ENCODE measurements at regions not wholly inside any gene's neighbourhood (a gene's known extent, or its start where the extent isn't known, plus 50 kb on each side); places are given as distances from the start of the nearest gene placed in this dataset.

GRCh38 chr11:130647371-130647770 lies 198.9 kb downstream of the ADAMTS15 start:
- Histone ChIP-seq H3K4me1 (no peaks in the 10 kb centered on the region), H3K4me3 (no peak overlapping the region), H3K36me3 (no peaks in the 10 kb centered on the region), H3K27ac (no peak overlapping the region), H3K9me3 (no peaks in the 10 kb centered on the region), H3K27me3 (replicated peaks in 1 of 7) (peaks cover 0 to 3% (median 0%) of the 10 kb centered on the region in 7 donors)
- intact Hi-C loops (cut with DNase I; ENCODE audit: low total_unique reads), result no loop called here
- DNase-seq, result no peak
- WGBS, 5 donors, result 84 to 90% (median 88%) methylated on average over 5 of the region's 5 CpGs
- TF ChIP-seq POLR2AphosphoS5 (IDR thresholded peaks at IDR 0.05), result no peak
- no peak for TF ChIP-seq CTCF (IDR thresholded peaks at IDR 0.05 in 8 of 11, conservative IDR thresholded peaks at IDR 0.05 in 3 of 11)
- no peak for TF ChIP-seq POLR2A (IDR thresholded peaks at IDR 0.05)

- Histone ChIP-seq H3K4me1 (peaks cover 0 to 13% (median 0%) of the 10 kb centered on the region in 6 donors), H3K9me3 (no peaks in the 10 kb centered on the region), H3K27me3 (replicated peaks in 1 of 7) (peaks cover 0 to 8% (median 0%) of the 10 kb centered on the region in 7 donors), H3K4me3 (no peak overlapping the region), H3K36me3 (no peaks in the 10 kb centered on the region), H3K27ac (no peak overlapping the region)
- 77 to 87% (median 84%) methylated on average over 3 of the region's 3 CpGs for WGBS, 5 donors
- TF ChIP-seq POLR2A (IDR thresholded peaks at IDR 0.05) (no peak), CTCF (IDR thresholded peaks at IDR 0.05 in 8 of 11, conservative IDR thresholded peaks at IDR 0.05 in 3 of 11) (no peak), POLR2AphosphoS5 (IDR thresholded peaks at IDR 0.05) (no peak)
- intact Hi-C loops (cut with DNase I; ENCODE audit: low total_unique reads), result no loop called here
- no peak for DNase-seq
Observed at GRCh38 chr11:130649801-130650200, 201.4 kb downstream of the ADAMTS15 start.

GRCh38 chr11:130650456-130651030 lies 202.1 kb downstream of the ADAMTS15 start:
- no peaks in the 10 kb centered on the region for H3K36me3 ChIP-seq
- H3K4me1 ChIP-seq, result peaks cover 0 to 13% (median 0%) of the 10 kb centered on the region in 6 donors
- no peak overlapping the region for H3K4me3 ChIP-seq
- H3K27me3 ChIP-seq (replicated peaks in 1 of 7), result peaks cover 0 to 8% (median 0%) of the 10 kb centered on the region in 7 donors
- TF ChIP-seq POLR2A (IDR thresholded peaks at IDR 0.05) (no peak), POLR2AphosphoS5 (IDR thresholded peaks at IDR 0.05) (no peak), CTCF (IDR thresholded peaks at IDR 0.05 in 8 of 11, conservative IDR thresholded peaks at IDR 0.05 in 3 of 11) (no peak)
- intact Hi-C loops (cut with DNase I; ENCODE audit: low total_unique reads), result no loop called here
- WGBS, 5 donors, result 85 to 94% (median 89%) methylated on average over 8 of the region's 8 CpGs
- no peak for DNase-seq
- H3K27ac ChIP-seq, result no peak overlapping the region
- H3K9me3 ChIP-seq, result no peaks in the 10 kb centered on the region

GRCh38 chr11:130651066-130651855 lies 202.8 kb downstream of the ADAMTS15 start:
- Histone ChIP-seq H3K4me3 (no peak overlapping the region), H3K9me3 (no peaks in the 10 kb centered on the region), H3K36me3 (no peaks in the 10 kb centered on the region), H3K27ac (no peak overlapping the region), H3K4me1 (peaks cover 0 to 13% (median 0%) of the 10 kb centered on the region in 6 donors), H3K27me3 (replicated peaks in 1 of 7) (peaks cover 0 to 8% (median 0%) of the 10 kb centered on the region in 7 donors)
- DNase-seq, result no peak
- intact Hi-C loops (cut with DNase I; ENCODE audit: low total_unique reads), result no loop called here
- TF ChIP-seq POLR2AphosphoS5 (IDR thresholded peaks at IDR 0.05) (no peak), CTCF (IDR thresholded peaks at IDR 0.05 in 8 of 11, conservative IDR thresholded peaks at IDR 0.05 in 3 of 11) (no peak), POLR2A (IDR thresholded peaks at IDR 0.05) (no peak)
- 85 to 90% (median 87%) methylated on average over 9 of the region's 9 CpGs for WGBS, 5 donors

Data from spleen (tissue), 11 donors.